IPS-NIHi11 (cell line): ENCODE measurements at regions not wholly inside any gene's neighbourhood (a gene's known extent, or its start where the extent isn't known, plus 50 kb on each side); places are given as distances from the start of the nearest gene placed in this dataset.
"Not testable (repeated sequence)": the region's sequence is repeated elsewhere in the genome, so short reads cannot be mapped to it uniquely, and the experiment has no call there.

Experiments used
- DNase-seq: peaks from one replicate; pipeline ENCODE4 v3.0.0; 2012; ENCODE audit warnings: mixed read lengths, low spot score

- DNase-seq: no peak
Measured at GRCh38 chr14:39576258-39576657, 144.0 kb upstream of the FBXO33 start.

DNA sequence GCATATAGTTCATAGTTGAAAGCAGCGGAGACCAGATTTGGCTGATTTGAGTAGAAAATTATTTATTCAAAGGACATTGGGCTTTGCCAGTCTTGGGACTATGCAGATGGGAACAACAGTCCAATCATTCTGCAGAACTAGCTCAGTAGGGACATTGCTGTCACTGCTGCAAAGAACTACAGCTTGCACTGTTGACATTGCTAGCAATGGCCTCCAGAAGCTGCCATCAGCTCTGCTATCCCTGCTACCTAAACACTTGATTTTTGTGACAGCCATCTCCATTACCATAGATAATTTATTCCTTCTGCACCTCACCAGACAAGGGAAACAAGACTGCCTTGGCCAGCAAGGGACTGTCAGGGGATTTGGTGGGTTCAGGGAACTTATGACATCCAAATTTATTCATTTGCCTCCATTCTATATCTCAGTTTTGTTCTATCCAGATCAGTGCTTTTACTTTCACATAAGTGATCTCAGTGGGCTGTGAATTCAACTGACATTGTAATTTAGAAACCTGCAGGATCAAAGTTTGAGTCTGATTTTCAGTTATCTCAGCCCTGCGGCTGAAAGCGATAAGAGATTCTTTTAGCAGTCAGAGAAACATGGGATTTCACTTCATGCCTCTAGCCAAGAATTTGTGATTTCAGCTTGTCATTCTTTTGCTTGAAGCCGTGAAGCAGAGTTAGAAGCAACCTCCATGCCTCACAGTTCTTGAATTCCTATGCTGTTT, 136.7 kb upstream of the FBXO33 start:
- no peak for DNase-seq

DNA sequence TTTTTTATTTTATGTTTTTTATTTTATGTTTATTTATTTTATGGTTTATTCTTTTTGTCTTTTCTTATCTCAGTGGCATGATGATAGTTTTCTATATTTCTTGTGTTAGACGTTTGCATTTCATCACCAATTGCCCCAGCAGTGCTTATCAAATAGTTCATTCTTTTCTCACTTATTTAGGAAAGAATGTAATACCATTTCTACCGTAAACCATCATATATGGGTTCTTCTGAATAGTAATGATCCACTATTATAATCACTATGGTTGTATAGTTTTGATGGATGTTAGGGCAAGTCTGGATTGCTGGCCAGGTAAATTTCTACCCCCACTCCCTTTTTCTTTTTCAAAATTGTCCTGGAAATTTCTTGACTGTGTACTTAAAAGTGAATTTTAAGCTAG, 134.6 kb upstream of the FBXO33 start:
- DNase-seq: no peak

DNA sequence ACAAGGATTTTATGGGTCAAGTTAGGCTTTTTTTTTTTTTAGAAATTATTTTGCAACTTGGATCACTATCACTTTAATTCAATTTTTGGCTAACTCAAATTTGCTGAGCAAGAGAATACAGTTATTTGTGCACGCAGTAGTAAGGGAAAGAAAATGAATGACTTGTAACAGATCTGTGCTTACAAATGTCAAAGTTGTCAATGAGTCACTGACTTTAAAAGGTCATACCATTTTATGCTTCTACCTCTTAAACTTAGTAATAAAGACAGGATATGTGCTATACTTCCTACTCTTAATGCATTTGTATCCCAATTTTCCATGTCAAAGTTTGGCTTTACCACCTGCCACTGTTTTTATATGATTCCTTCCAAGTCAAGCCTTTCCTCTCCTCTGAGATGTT, 131.1 kb upstream of the FBXO33 start:
- DNase-seq: no peak

- no peak for DNase-seq
Measured at GRCh38 chr14:39562175-39562574, 129.9 kb upstream of the FBXO33 start.

GRCh38 chr14:39558525-39558924, 126.3 kb upstream of the FBXO33 start:
- no peak for DNase-seq

GRCh38 chr14:39555749-39556148, 123.5 kb upstream of the FBXO33 start:
- no peak for DNase-seq

- DNase-seq: no peak
Measured at GRCh38 chr14:39554576-39554975, 122.3 kb upstream of the FBXO33 start.

- DNase-seq: no peak
Measured at GRCh38 chr14:39548358-39548757, 116.1 kb upstream of the FBXO33 start.

GRCh38 chr14:39547845-39548244, 115.6 kb upstream of the FBXO33 start:
- no peak for DNase-seq

- DNase-seq: no peak
Measured at GRCh38 chr14:39505812-39506211, 73.6 kb upstream of the FBXO33 start.

- DNase-seq: no peak
Measured at GRCh38 chr14:39500253-39500652, 68.0 kb upstream of the FBXO33 start.

- no peak for DNase-seq
Measured at GRCh38 chr14:39499514-39499913, 67.3 kb upstream of the FBXO33 start.

DNA sequence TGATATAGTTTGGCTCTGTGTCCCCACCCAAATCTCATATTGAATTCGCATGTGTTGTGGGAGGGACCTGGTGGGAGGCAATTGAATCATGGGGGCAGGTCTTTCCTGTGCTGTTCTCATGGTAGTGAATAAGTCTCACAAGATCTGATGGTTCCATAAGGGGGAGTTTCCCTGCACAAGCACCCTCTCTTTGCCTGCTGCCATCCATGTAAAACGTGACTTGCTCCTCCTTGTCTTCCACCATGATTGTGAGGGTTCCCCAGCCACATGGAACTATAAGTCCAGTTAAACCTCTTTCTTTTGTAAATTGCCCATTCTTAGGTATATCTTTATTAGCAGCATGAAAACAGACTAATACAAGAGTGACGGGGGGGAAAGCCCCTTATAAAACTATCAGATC, 65.4 kb upstream of the FBXO33 start:
- not testable (repeated sequence) for DNase-seq

DNA sequence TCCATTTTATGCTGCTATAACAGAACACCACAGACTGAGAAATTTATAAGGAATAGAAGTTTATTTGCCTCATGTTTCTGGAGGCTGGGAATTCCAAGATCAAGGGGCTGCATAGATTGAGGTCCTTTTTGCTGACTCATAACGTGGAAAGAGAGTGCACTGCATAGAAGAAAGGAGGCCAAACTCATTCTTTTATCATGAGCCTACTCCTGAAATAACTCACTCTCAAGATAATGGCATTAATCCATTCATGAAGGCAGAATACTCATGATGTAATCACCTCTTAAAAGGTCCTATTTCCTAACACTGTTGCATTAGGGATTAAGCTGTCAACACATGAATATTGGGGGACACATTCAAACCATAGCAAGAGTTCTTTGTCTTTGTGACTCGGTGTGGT, 60.0 kb upstream of the FBXO33 start:
- DNase-seq: no peak

GRCh38 chr14:39491134-39491571, 58.9 kb upstream of the FBXO33 start:
- DNase-seq: peak; percentile 20

- peak; percentile 78 for DNase-seq
Measured at GRCh38 chr14:39488600-39488999, 56.4 kb upstream of the FBXO33 start.

GRCh38 chr14:39483682-39484081, 51.4 kb upstream of the FBXO33 start:
- no peak for DNase-seq
